NCI-H774 (cell line): ENCODE measurements at regions not wholly inside any gene's neighbourhood (a gene's known extent, or its start where the extent isn't known, plus 50 kb on each side); places are given as distances from the start of the nearest gene placed in this dataset.

Source experiments
- DNase-seq: peaks from one replicate; lab custom pipeline; 2025; lab: John Stamatoyannopoulos, UW

GRCh38 chr3:189049458-189050236 is 122.1 kb upstream of the TPRG1 start:
- DNase-seq, result no peak

DNA sequence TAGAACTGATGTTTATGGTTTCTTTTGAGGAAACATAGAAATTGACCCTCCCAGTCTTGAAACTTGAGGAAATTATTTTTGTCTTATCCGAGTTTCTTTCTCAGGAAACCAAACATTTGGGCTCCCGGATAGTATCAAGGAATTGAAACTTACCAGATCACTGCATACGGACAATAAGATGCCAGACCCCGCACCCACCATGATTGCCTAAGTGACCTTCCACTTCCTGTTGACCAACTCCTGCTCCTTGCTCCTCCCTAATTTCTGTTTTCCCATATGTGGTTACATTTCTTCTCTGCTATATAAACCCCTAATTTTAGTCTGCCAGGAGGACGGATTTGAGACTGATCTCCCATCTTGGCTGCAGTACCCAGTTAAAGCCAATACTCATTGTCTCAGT is 118.4 kb upstream of the TPRG1 start:
- no peak for DNase-seq

DNA sequence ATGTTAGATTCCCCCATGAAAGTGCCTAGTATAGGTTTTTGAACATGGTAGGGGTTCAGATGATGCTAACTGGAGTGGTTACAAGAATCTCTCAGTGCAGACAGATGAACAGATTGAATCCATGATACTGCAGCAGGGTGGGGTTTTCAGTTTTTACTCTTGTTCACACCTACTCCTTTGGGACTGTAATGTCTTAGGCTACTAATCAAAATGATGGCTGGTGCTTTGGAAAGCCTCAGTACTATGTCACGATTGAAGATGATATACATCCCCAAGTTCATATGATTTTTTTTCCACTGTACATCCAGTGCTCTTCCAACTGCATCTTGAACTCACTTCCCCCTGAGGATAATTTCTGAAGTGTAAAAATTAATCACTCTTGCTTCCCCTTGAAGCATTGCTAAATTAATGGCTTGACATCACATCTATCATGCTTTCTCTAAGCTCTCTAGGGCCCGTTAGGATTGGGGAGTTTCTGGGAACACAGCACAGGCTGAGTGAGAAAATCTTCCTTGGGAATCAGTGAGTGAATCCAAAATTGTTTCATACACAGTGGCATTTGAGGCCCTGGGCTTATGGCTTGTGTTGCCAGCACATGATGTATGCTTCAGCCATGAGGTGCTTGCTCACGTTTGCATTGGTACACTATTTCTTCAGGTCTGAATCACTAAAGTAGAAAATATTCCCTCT is 115.0 kb upstream of the TPRG1 start:
- DNase-seq, result no peak

DNA sequence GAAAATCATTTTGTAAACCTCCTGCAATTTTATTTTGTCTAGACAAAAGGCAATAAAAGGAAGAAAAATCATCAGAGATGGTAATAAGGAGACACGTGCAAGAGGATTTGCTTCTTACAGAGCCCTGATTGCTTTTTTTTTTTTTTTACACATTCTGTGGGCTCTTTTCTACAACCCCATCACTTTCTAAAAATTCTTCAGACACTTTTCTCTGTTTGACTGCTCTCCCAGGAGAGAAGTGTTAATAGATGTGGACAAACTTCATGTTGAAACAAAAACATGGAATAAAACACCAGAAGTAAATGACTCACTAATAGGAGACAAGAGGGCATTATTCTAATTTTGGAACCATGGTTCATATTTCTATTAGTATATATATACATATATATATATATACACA is 114.4 kb upstream of the TPRG1 start:
- DNase-seq, result no peak

DNA sequence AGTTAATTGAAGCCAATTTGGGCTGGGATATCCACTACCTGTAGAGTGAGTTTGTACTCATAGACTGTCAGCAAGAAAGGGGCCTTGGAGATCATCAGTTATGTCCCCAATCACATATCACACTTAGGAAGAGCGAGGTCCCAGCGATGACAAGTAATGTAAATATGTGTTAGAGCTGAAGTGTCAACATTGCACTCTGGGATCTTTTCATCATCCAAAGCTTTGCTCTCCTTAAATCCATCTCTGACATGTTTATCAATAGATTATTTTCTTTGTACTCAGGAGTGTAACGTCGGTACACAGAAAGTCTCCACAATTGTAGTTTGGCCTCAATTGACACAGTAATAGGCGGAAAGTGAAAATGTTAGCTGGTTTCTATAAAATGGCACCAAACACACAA is 113.7 kb upstream of the TPRG1 start:
- DNase-seq, result peak; percentile 47

- DNase-seq, result no peak
Observed at GRCh38 chr3:189070965-189071364, 100.8 kb upstream of the TPRG1 start.

GRCh38 chr3:189071446-189071845 is 100.3 kb upstream of the TPRG1 start:
- DNase-seq, result no peak

GRCh38 chr3:189076449-189076848 is 95.3 kb upstream of the TPRG1 start:
- DNase-seq, result no peak

GRCh38 chr3:189080745-189081144 is 91.0 kb upstream of the TPRG1 start:
- DNase-seq, result no peak

DNA sequence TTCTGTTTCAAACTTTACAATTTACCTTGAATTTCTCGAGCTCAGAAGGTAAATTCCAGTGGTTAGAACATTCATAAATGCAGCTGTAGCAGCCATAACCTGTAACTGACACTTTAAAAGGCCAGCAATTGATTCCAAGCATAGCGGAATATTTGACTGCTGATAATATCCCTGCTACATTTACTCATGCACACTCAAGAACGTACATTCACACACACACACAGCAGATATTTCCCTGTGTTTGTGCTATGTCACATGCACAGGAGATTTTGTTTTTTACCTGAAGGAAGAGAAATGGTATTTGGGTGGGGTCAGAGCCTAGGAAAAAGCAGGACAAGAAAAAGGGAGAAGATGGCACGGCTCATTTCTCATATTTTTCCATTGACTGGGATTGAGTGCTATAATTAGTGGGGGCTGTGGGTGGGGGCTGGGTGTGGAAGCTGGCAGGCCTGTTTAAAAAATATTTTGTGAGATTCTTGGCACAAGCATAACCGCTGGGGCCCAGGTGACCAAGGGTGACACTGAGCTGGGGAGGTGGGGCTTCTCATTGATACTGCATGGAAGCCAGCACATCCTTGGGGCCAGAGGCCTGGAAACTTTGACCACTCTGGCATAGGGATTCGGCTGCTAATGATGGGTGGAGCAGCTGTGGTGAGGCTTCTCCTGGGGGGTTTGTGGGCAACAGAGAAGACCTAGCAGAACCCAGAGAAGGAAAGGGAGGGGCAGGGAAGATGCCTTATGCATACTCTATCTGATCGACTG is 88.9 kb upstream of the TPRG1 start:
- DNase-seq, result no peak

DNA sequence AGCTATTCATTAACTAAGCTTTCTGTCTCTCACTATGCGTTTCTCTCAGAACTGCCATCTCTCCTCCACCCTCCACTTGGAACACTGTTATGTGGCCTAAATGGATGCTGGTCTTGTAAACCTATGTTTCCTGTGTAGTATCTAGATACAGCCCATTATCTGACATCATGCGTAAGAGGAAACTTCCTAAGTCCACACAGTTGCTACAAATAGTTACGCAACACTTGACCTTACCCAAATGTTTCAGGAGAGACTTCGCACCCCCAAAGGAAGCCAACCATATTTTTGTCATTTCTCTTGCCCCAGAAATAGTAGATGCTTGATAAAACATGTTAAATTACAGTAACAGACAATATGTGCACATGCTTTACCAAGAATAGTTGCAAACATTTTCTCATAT is 87.2 kb upstream of the TPRG1 start:
- no peak for DNase-seq

- no peak for DNase-seq
Observed at GRCh38 chr3:189092547-189092946, 79.2 kb upstream of the TPRG1 start.

GRCh38 chr3:189094539-189094938 is 77.2 kb upstream of the TPRG1 start:
- DNase-seq, result no peak

- DNase-seq, result no peak
Observed at GRCh38 chr3:189096092-189096491, 75.7 kb upstream of the TPRG1 start.

- no peak for DNase-seq
Observed at GRCh38 chr3:189099031-189099471, 72.7 kb upstream of the TPRG1 start.

GRCh38 chr3:189099505-189100290 is 72.1 kb upstream of the TPRG1 start:
- DNase-seq, result no peak

GRCh38 chr3:189100866-189101265 is 70.9 kb upstream of the TPRG1 start:
- no peak for DNase-seq

- DNase-seq, result no peak
Observed at GRCh38 chr3:189101594-189101993, 70.2 kb upstream of the TPRG1 start.

GRCh38 chr3:189103208-189103607 is 68.6 kb upstream of the TPRG1 start:
- DNase-seq, result no peak

- no peak for DNase-seq
Observed at GRCh38 chr3:189108067-189108466, 63.7 kb upstream of the TPRG1 start.

DNA sequence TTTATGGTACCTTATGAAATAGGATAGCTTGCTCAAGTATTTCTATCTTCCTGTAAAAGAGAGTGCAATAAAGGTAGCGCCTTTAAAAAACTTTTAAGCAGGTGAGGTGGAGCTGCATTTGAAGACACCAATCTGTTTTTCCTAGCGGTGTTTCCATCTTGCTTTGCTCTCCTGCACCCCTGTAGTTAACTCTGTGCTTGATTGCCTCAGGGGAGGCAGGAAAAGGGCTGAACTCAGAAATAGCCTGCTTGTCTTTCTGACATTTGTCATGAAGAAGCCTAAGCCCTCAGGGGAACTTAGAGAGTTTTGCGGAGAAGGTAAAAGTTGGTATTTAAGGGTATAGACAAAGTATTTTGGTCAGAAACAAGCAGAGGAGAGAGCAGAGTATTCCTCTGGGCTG is 63.0 kb upstream of the TPRG1 start:
- no peak for DNase-seq

GRCh38 chr3:189109145-189109544 is 62.6 kb upstream of the TPRG1 start:
- no peak for DNase-seq
